ENCODE measurements at regions not wholly inside any gene's neighbourhood (a gene's known extent, or its start where the extent isn't known, plus 50 kb on each side); places are given as distances from the start of the nearest gene placed in this dataset.

DNA sequence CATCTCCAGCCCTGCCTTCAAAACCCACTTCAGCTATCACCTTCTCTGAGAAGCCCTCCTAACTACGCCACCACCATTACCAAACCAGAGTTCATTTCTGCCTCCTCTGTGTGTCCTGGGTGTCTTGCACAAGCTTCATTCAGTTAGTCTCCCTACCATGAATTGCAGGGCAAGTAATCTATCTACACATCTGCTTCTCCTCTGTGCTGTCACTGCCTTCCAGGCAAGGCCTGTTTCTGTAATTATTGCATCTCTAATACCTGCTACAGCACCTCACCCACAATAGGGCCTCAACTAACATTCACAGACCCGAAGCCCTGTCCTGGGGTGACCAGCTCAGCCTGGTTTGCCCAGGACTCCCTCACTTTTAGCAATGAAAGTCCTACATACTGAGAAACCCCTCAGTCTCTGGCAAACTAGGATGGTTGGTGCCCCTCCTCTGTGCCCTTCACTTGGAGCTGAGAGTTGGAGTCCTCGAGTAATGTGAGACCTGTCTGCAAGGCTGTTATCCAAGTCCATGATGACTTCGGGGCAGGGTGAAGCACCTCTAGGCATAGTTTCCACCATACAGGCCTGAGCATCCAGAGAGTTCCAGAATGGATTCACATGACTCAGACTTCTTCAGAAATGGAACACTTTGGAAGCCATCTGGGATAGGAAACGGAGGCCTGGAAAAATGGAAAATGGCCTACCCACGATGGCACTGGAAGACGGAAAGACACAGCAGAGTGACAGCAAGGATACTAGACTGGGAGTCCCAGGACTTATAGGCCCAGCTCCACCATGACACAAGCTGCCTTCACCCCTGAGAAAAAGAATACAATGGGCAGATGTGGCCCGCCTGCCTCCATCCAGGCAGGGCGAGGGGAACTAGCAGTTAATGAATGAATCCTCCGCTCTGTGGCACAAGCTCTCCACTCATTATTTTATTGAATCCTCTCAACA, 269.3 kb downstream of the BUD13 start:
- TF ChIP-seq, protein P1, sequence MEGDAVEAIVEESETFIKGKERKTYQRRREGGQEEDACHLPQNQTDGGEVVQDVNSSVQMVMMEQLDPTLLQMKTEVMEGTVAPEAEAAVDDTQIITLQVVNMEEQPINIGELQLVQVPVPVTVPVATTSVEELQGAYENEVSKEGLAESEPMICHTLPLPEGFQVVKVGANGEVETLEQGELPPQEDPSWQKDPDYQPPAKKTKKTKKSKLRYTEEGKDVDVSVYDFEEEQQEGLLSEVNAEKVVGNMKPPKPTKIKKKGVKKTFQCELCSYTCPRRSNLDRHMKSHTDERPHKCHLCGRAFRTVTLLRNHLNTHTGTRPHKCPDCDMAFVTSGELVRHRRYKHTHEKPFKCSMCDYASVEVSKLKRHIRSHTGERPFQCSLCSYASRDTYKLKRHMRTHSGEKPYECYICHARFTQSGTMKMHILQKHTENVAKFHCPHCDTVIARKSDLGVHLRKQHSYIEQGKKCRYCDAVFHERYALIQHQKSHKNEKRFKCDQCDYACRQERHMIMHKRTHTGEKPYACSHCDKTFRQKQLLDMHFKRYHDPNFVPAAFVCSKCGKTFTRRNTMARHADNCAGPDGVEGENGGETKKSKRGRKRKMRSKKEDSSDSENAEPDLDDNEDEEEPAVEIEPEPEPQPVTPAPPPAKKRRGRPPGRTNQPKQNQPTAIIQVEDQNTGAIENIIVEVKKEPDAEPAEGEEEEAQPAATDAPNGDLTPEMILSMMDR (IDR thresholded peaks at IDR 0.05), result no peak
- no peak for TF ChIP-seq EP300 (IDR thresholded peaks at IDR 0.05)
